K562 (cell line): ENCODE measurements at regions not wholly inside any gene's neighbourhood (a gene's known extent, or its start where the extent isn't known, plus 50 kb on each side); places are given as distances from the start of the nearest gene placed in this dataset.

Experiments used
- ATAC-seq: fragments of 200-7000 bp; cut with Tn5 transposase; 3 replicates; pipeline ENCODE4 v1.9.1; 2020; ENCODE audit warnings: moderate library complexity
- BruUV-seq: library from RNA; stranded (reverse); fragments of 400-500 nt; replicated peaks from 2 replicates; lab custom pipeline; 2021; lab: Mats Ljungman, UMichigan
- CTCF ChIA-PET: fragments of 300-600 bp; formaldehyde crosslinking; extraction: SDS; loops from one replicate; lab custom pipeline; 2021; ENCODE audit warnings: low intra/inter-chr PET ratio; lab: Yijun Ruan, JAX
- POLR2A ChIA-PET: fragments of 300-600, 350-650 bp; sonication (Branson Sonifier 250); formaldehyde crosslinking; extraction: SDS; loops from one replicate; lab custom pipeline; 2021; ENCODE audit warnings: antibody characterized with exemption, inconsistent platforms; lab: Yijun Ruan, JAX
- DNase-seq, 4 experiments: peaks; one replicate each; pipeline versions ENCODE4 v3.0.0 to v3.0.0-alpha.2; 2011 to 2018; ENCODE audit warnings: low spot score in 3 of 4, mixed read lengths in 3 of 4; ENCODE audit errors: extremely low read depth in 1 of 4
- FAIRE-seq: peaks from 2 replicates; lab custom pipeline; 2011; peaks lifted over from hg19 to GRCh38; lab: Jason Lieb, UNC
- H2AFZ ChIP-seq: 2 replicates; pipeline ENCODE4 v1.6.0; 2011; ENCODE audit warnings: low read depth, low read length, control low read depth, inconsistent platforms
- H3K27ac ChIP-seq: fragments of 200-600 bp; 3 replicates; pipeline ENCODE4 v1.8.0; 2011; ENCODE audit warnings: low read depth, mild to moderate bottlenecking, control low read depth, inconsistent platforms, low read length, moderate library complexity, mixed read lengths; ENCODE audit errors: extremely low read depth
- H3K27me3 ChIP-seq, 2 experiments: fragments of 300-600 bp in 1 of 2; 2 replicates in 1 of 2; 3 replicates in 1 of 2; pipeline versions ENCODE4 v1.6.0 to v1.8.0; 2011; ENCODE audit warnings: inconsistent platforms in 2 of 2, low read length in 2 of 2, mild to moderate bottlenecking in 1 of 2, mixed read lengths in 1 of 2, moderate library complexity in 1 of 2; ENCODE audit not compliant: control insufficient read depth in 2 of 2, insufficient read depth in 2 of 2
- H3K36me3 ChIP-seq: fragments of 300-600 bp; 3 replicates; pipeline ENCODE4 v1.8.0; 2011; ENCODE audit warnings: mild to moderate bottlenecking, low read length, inconsistent platforms; ENCODE audit not compliant: control insufficient read depth, insufficient read depth
- H3K4me1 ChIP-seq, 2 experiments: fragments of 200-600 bp in 1 of 2; replicated peaks in 1 of 2; 2 replicates in 1 of 2; 3 replicates in 1 of 2; pipeline versions ENCODE4 v1.5.1 to v1.8.0; 2011; ENCODE audit warnings: inconsistent platforms in 2 of 2, low read length in 2 of 2, mild to moderate bottlenecking in 1 of 2, mixed read lengths in 1 of 2, moderate library complexity in 1 of 2; ENCODE audit not compliant: control insufficient read depth in 2 of 2, insufficient read depth in 2 of 2
- H3K4me2 ChIP-seq: 2 replicates; pipeline ENCODE4 v1.6.1; 2011; ENCODE audit warnings: low read length, control low read depth, inconsistent platforms, mixed read lengths; ENCODE audit not compliant: insufficient read depth
- H3K4me3 ChIP-seq: fragments of 200-600 bp; sonication (generic), shearing (Covaris generic); 2 replicates; pipeline ENCODE4 v1.5.1; 2016; ENCODE audit warnings: control low read depth, inconsistent platforms
- H3K79me2 ChIP-seq: fragments of 200-600 bp; 3 replicates; pipeline ENCODE4 v1.8.0; 2011; ENCODE audit warnings: low read length, inconsistent platforms; ENCODE audit not compliant: control insufficient read depth, insufficient read depth
- H3K9ac ChIP-seq, 2 experiments: 2 replicates each; pipeline versions ENCODE4 v1.6.0 to v1.6.1; 2011; ENCODE audit warnings: low read depth in 2 of 2, low read length in 2 of 2, control low read depth in 1 of 2, inconsistent platforms in 1 of 2, mild to moderate bottlenecking in 1 of 2, mixed read lengths in 1 of 2; ENCODE audit not compliant: insufficient read depth in 1 of 2
- H3K9me1 ChIP-seq: one replicate; pipeline ENCODE4 v1.6.0; 2011; ENCODE audit warnings: inconsistent platforms, mild to moderate bottlenecking, low read length, moderate library complexity; ENCODE audit not compliant: control insufficient read depth, insufficient read depth
- H3K9me3 ChIP-seq: replicated peaks from 2 replicates; pipeline ENCODE4 v1.5.1; 2011; ENCODE audit warnings: low read depth, low read length, inconsistent platforms; ENCODE audit not compliant: control insufficient read depth, insufficient read depth
- H4K20me1 ChIP-seq: replicated peaks from 2 replicates; pipeline ENCODE4 v1.6.1; 2011; ENCODE audit warnings: low read length, inconsistent platforms, mixed read lengths; ENCODE audit not compliant: control insufficient read depth, insufficient read depth
- HDAC8 ChIP-seq: fragments of 450-650 bp; IDR thresholded peaks from 2 replicates; pipeline ENCODE4 v1.6.1; 2016; ENCODE audit warnings: mild to moderate bottlenecking, missing genetic modification characterization, moderate library complexity, missing compliant biosample characterization
- SMAD1 ChIP-seq: fragments of 150-350 bp; IDR thresholded peaks from 2 replicates; pipeline ENCODE4 v1.6.1; 2014; ENCODE audit warnings: low read length, low read depth; ENCODE audit not compliant: partially characterized antibody
- ZNF436 ChIP-seq: fragments of 250-450, 450-650 bp; sonication (Bioruptor Pico); formaldehyde crosslinking; IDR thresholded peaks from 2 replicates; pipeline ENCODE4 v1.7.0; 2020; ENCODE audit warnings: mild to moderate bottlenecking
- WGBS: fragments of 100-300 bp; shearing (Covaris generic); methylation state at CpG from one replicate; pipeline ENCODE4 v1.1.6; 2016; ENCODE audit warnings: low coverage, mixed read lengths; ENCODE audit not compliant: insufficient coverage; ENCODE audit errors: missing lambda C conversion rate; 5-methylcytosine and 5-hydroxymethylcytosine counted together
- in situ Hi-C: fragments of 300-500 bp; cut with MboI; formaldehyde crosslinking; loops from 4 replicates; pipeline ENCODE4 v1.15.0; 2018; ENCODE audit warnings: inconsistent platforms, mixed read lengths
- intact Hi-C: fragments of 100-400 bp; cut with micrococcal nuclease; formaldehyde crosslinking; loops from 2 replicates; pipeline ENCODE4 v1.14.2; 2022
- TF ChIP-seq, protein P1 (sequence below): fragments of 450-650 bp; IDR thresholded peaks from 2 replicates; pipeline ENCODE4 v1.6.1; 2018; ENCODE audit warnings: mild to moderate bottlenecking, low read depth; ENCODE audit not compliant: partially characterized antibody
- TF ChIP-seq, protein P2 (sequence below): sonication (generic); formaldehyde crosslinking; IDR thresholded peaks from 2 replicates; pipeline ENCODE4 v1.8.1; 2022; ENCODE audit warnings: missing genetic modification reagents
- TF ChIP-seq, protein P3 (sequence below): sonication (generic); formaldehyde crosslinking; IDR thresholded peaks from 2 replicates; pipeline ENCODE4 v1.8.1; 2023; ENCODE audit warnings: mild to moderate bottlenecking, missing genetic modification reagents

DNA sequence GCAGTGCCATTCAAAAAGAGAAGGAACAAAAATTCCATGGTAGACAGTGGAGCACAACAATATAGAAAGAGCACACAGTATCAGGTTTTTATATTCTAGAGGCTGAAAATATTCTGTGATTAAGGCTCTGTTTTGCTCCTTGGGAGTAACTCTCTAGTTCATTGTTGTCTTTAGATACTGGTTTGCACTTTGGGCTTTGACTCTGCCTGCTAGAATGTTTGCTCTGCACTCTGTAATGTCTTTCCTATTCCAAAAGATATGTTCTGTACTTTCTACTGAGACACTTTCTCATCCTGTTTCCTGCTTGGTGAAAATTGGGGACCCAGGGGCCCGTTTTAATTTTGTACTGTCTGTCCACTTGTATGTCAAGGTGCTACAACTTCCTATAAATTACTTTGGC, 564.7 kb downstream of the BMP2 start (continued):
- TF ChIP-seq, protein P1, sequence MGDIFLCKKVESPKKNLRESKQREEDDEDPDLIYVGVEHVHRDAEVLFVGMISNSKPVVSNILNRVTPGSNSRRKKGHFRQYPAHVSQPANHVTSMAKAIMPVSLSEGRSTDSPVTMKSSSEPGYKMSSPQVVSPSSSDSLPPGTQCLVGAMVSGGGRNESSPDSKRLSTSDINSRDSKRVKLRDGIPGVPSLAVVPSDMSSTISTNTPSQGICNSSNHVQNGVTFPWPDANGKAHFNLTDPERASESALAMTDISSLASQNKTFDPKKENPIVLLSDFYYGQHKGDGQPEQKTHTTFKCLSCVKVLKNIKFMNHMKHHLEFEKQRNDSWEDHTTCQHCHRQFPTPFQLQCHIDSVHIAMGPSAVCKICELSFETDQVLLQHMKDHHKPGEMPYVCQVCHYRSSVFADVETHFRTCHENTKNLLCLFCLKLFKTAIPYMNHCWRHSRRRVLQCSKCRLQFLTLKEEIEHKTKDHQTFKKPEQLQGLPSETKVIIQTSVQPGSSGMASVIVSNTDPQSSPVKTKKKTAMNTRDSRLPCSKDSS = no peak

DNA sequence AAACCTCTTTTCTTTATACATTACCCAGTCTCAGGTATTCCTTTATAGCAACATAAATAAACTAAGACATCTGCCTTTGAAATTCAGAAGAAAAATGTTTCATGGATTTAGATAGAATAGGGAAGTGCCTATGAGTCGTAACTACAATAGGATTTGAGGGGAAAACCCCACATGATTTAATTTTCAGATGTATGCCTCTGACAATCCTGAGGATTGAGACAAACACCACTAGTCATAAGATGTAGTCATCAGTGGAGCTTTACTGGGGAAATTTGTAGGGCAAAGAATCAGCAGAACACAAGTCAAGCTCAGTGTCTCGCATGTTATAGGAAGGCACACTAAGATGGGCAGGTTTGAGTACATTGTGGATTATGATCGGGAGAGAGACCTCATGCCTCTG, 566.4 kb downstream of the BMP2 start:
- H3K4me2 ChIP-seq = no peak overlapping the region
- H3K9me3 ChIP-seq = no peaks in the 10 kb centered on the region
- WGBS = 6% methylated on average over 3 of the region's 3 CpGs
- no peak for FAIRE-seq
- DNase-seq = no peak
- no peaks in the 10 kb centered on the region for H3K4me1 ChIP-seq
- no peaks in the 10 kb centered on the region for H3K27me3 ChIP-seq
- intact Hi-C loops (no loop called here), in situ Hi-C loops (no loop called here)
- H3K36me3 ChIP-seq = no peaks in the 10 kb centered on the region
- CTCF ChIA-PET = no interaction called here
- no peak for TF ChIP-seq HDAC8 (tag)
- TF ChIP-seq ZNF436 = no peak
- TF ChIP-seq, protein P2, sequence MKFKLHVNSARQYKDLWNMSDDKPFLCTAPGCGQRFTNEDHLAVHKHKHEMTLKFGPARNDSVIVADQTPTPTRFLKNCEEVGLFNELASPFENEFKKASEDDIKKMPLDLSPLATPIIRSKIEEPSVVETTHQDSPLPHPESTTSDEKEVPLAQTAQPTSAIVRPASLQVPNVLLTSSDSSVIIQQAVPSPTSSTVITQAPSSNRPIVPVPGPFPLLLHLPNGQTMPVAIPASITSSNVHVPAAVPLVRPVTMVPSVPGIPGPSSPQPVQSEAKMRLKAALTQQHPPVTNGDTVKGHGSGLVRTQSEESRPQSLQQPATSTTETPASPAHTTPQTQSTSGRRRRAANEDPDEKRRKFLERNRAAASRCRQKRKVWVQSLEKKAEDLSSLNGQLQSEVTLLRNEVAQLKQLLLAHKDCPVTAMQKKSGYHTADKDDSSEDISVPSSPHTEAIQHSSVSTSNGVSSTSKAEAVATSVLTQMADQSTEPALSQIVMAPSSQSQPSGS (CRISPR knock-in tag) = no peak
- TF ChIP-seq SMAD1 = no peak
- TF ChIP-seq, protein P3, sequence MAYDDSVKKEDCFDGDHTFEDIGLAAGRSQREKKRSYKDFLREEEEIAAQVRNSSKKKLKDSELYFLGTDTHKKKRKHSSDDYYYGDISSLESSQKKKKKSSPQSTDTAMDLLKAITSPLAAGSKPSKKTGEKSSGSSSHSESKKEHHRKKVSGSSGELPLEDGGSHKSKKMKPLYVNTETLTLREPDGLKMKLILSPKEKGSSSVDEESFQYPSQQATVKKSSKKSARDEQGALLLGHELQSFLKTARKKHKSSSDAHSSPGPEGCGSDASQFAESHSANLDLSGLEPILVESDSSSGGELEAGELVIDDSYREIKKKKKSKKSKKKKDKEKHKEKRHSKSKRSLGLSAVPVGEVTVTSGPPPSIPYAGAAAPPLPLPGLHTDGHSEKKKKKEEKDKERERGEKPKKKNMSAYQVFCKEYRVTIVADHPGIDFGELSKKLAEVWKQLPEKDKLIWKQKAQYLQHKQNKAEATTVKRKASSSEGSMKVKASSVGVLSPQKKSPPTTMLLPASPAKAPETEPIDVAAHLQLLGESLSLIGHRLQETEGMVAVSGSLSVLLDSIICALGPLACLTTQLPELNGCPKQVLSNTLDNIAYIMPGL (CRISPR knock-in tag) = no peak
- H3K9me1 ChIP-seq = no peaks in the 10 kb centered on the region
- ATAC-seq = no peak
- no peak overlapping the region for H3K9ac ChIP-seq
- H3K4me3 ChIP-seq = no peak overlapping the region
- BruUV-seq = no TSS peak
- POLR2A ChIA-PET = no interaction called here
- no peak overlapping the region for H2AFZ ChIP-seq
- H3K79me2 ChIP-seq = no peaks in the 10 kb centered on the region
- no peak overlapping the region for H3K27ac ChIP-seq
- H4K20me1 ChIP-seq = no peaks in the 10 kb centered on the region
